BLaER1 treated with 17β-estradiol and CSF1 and Interleukin-3, amounts not matched to agents 10 nM and 100 nM (cell line): ENCODE measurements at regions not wholly inside any gene's neighbourhood (a gene's known extent, or its start where the extent isn't known, plus 50 kb on each side); places are given as distances from the start of the nearest gene placed in this dataset.

Source experiments
- H3K27ac ChIP-seq, 11 experiments: shearing (Covaris generic); formaldehyde crosslinking; 2 replicates each; pipeline ENCODE4 v1.8.1; 2022
- H3K27me3 ChIP-seq, 11 experiments: shearing (Covaris generic); formaldehyde crosslinking; 2 replicates each; pipeline ENCODE4 v1.8.1; 2022
- H3K36me3 ChIP-seq, 11 experiments: shearing (Covaris generic); formaldehyde crosslinking; 2 replicates each; pipeline ENCODE4 v1.8.1; 2022
- H3K4me1 ChIP-seq, 10 experiments: shearing (Covaris generic); formaldehyde crosslinking; 2 replicates each; pipeline ENCODE4 v1.8.1; 2022
- H3K4me2 ChIP-seq, 11 experiments: shearing (Covaris generic); formaldehyde crosslinking; 2 replicates each; pipeline ENCODE4 v1.8.1; 2022
- H3K4me3 ChIP-seq, 10 experiments: shearing (Covaris generic); formaldehyde crosslinking; 2 replicates each; pipeline ENCODE4 v1.8.1; 2022
- H3K9ac ChIP-seq, 11 experiments: shearing (Covaris generic); formaldehyde crosslinking; 2 replicates each; pipeline ENCODE4 v1.8.1; 2022
- H3K9me3 ChIP-seq, 11 experiments: shearing (Covaris generic); formaldehyde crosslinking; replicated peaks in 1 of 11; 2 replicates each; pipeline ENCODE4 v1.8.1; 2022
- H4K20me1 ChIP-seq, 11 experiments: shearing (Covaris generic); formaldehyde crosslinking; 2 replicates each; pipeline ENCODE4 v1.8.1; 2022
- Cebpa-rat ChIP-seq, 11 experiments: shearing (Covaris generic); IDR thresholded peaks; 2 replicates each; pipeline ENCODE4 v1.8.1; 2022

DNA sequence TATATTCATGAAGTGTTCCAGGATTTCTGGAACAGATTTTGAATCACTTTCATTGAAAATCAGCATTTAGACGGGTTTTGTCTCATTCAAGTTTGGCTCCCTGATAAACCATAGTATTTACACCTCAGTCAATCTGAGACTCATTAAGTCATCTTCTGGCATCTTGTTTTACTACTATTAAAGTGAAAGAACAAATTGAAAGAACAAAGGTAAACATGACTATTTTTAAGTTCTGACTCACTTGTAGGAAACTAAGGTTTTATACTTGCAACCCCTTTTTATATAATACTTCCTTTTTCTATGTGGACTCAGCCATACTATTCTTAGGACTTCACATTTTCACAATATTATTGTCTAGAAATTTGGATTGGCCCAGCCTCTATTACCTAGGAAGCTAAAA lies 854.4 kb downstream of the SQOR start:
- no peaks in the 10 kb centered on the region for H3K27me3 ChIP-seq
- no peaks in the 10 kb centered on the region for H3K4me1 ChIP-seq
- no peaks in the 10 kb centered on the region for H4K20me1 ChIP-seq
- TF ChIP-seq Cebpa-rat (IDR thresholded peaks at IDR 0.05): no peak
- no peak overlapping the region for H3K27ac ChIP-seq
- peaks cover 0 to 5% (median 0%) of the 10 kb centered on the region in 11 experiments; a peak in 2 of 22 replicates for H3K9me3 ChIP-seq
- no peak overlapping the region for H3K9ac ChIP-seq
- H3K4me3 ChIP-seq: no peak overlapping the region
- no peak overlapping the region for H3K4me2 ChIP-seq
- no peaks in the 10 kb centered on the region for H3K36me3 ChIP-seq

DNA sequence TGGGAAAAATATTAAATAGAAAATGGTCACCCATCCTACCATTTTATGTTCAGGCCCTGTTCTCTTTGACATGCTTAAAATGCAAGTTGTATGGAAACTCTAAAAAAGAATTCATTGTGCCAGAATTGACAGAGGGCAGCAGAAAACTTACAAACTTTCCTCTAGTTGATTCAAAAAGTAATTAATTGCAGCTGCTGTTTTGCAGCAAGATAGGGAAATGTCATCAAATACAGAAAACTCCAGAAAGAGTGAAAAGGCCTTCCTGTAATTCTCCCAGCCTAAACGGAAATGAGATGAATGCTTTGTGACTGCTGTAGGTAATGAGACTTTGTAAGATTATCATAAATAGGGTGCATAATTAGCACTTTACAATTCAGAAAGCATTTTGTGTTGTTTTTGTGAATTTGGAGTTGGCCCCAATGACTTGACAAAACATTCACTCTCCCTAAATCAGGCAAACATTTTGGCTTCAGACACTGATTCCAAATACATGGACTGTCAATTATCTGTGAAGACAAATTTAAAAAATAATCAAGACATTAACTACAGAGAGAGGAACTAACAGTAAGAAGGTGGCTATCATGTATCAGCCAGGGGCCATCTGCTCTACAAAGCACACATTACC lies 861.8 kb downstream of the SQOR start:
- no peaks in the 10 kb centered on the region for H4K20me1 ChIP-seq
- no peak overlapping the region for H3K9ac ChIP-seq
- TF ChIP-seq Cebpa-rat (IDR thresholded peaks at IDR 0.05): no peak
- H3K36me3 ChIP-seq: no peaks in the 10 kb centered on the region
- H3K27ac ChIP-seq: no peak overlapping the region
- H3K9me3 ChIP-seq: peaks cover 0 to 6% (median 0%) of the 10 kb centered on the region in 11 experiments; a peak in 2 of 22 replicates
- H3K27me3 ChIP-seq: no peaks in the 10 kb centered on the region
- no peaks in the 10 kb centered on the region for H3K4me1 ChIP-seq
- no peak overlapping the region for H3K4me2 ChIP-seq
- H3K4me3 ChIP-seq: no peak overlapping the region

GRCh38 chr15:46502667-46503066 lies 867.8 kb downstream of the SQOR start:
- no peaks in the 10 kb centered on the region for H4K20me1 ChIP-seq
- no peaks in the 10 kb centered on the region for H3K4me1 ChIP-seq
- no peak overlapping the region for H3K27ac ChIP-seq
- no peak for TF ChIP-seq Cebpa-rat (IDR thresholded peaks at IDR 0.05)
- no peaks in the 10 kb centered on the region for H3K36me3 ChIP-seq
- H3K27me3 ChIP-seq: no peaks in the 10 kb centered on the region
- H3K9ac ChIP-seq: no peak overlapping the region
- H3K4me3 ChIP-seq: no peak overlapping the region
- H3K9me3 ChIP-seq: no peaks in the 10 kb centered on the region
- H3K4me2 ChIP-seq: no peak overlapping the region

DNA sequence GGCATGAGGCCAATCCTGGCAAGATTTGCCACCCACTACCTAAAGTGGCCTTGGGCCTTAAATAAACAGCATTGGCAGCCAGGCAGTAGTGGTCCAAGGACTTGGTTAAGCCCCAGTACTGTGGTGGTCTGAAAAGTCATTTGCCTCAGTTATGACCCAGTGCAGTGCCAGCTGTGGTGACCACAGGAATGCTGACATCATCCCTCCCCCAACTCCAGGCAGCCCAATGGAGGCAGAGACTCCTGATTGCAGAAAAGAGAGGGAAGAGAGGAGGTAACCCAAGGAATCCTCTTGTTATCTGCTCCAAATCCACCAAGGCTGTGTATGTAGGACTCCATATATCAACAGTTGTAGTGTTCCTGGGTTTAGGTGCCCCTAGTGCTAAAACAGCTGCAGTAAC lies 883.6 kb downstream of the SQOR start:
- H3K4me3 ChIP-seq: no peak overlapping the region
- H3K9ac ChIP-seq: no peak overlapping the region
- H3K4me1 ChIP-seq: no peaks in the 10 kb centered on the region
- H3K27me3 ChIP-seq: no peaks in the 10 kb centered on the region
- TF ChIP-seq Cebpa-rat (IDR thresholded peaks at IDR 0.05): no peak
- H3K9me3 ChIP-seq: peaks cover 0 to 17% (median 12%) of the 10 kb centered on the region in 11 experiments; a peak in 17 of 22 replicates
- no peaks in the 10 kb centered on the region for H3K36me3 ChIP-seq
- H4K20me1 ChIP-seq: no peaks in the 10 kb centered on the region
- H3K27ac ChIP-seq: no peak overlapping the region
- no peak overlapping the region for H3K4me2 ChIP-seq

DNA sequence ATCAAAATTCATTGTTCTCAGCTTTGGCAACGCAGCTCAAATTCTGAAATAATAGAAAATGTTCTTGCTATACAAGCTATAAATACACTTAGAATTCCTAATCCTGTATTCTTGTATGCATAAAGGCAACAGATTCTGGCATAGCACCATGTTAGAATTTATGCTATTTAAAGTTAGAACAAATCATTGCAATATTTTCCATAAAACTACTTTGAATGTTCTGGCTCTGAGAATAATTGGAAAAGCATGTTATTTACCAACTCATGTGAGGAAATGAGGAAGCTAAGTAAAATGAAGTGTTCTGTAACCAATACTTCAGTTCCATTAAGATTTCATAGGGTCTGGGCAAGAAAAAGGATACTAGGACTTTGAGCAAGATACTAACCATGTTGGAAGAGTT lies 888.9 kb downstream of the SQOR start:
- no peak overlapping the region for H3K9ac ChIP-seq
- H3K36me3 ChIP-seq: no peaks in the 10 kb centered on the region
- H3K9me3 ChIP-seq: no peaks in the 10 kb centered on the region
- H4K20me1 ChIP-seq: no peaks in the 10 kb centered on the region
- no peak overlapping the region for H3K27ac ChIP-seq
- no peak overlapping the region for H3K4me3 ChIP-seq
- no peaks in the 10 kb centered on the region for H3K4me1 ChIP-seq
- H3K27me3 ChIP-seq: no peaks in the 10 kb centered on the region
- no peak for TF ChIP-seq Cebpa-rat (IDR thresholded peaks at IDR 0.05)
- H3K4me2 ChIP-seq: no peak overlapping the region

- H3K4me3 ChIP-seq: no peak overlapping the region
- no peak overlapping the region for H3K4me2 ChIP-seq
- no peaks in the 10 kb centered on the region for H3K27me3 ChIP-seq
- H3K36me3 ChIP-seq: no peaks in the 10 kb centered on the region
- no peak overlapping the region for H3K27ac ChIP-seq
- no peaks in the 10 kb centered on the region for H4K20me1 ChIP-seq
- H3K9me3 ChIP-seq: no peaks in the 10 kb centered on the region
- H3K9ac ChIP-seq: no peak overlapping the region
- H3K4me1 ChIP-seq: no peaks in the 10 kb centered on the region
- no peak for TF ChIP-seq Cebpa-rat (IDR thresholded peaks at IDR 0.05)
These were observed 891.3 kb downstream of the SQOR start for GRCh38 chr15:46525984-46526725.

DNA sequence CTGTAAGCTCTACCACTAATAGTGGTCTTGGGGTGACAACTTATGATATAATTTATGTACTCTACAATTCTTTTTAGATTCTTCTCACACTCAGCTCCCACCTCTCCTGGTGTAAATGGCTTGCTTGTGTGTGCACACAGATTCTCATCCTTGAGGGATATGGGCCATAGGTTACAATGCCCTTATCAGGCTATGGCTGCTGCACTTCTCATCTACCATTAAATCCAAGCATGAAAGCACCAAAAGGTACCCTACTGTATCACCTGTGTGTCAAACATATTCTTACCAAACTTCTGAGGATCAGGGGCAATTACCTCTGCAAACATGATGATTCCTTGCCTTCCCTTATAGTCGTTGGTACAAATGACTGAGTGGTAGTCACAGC lies 891.9 kb downstream of the SQOR start:
- no peaks in the 10 kb centered on the region for H3K9me3 ChIP-seq
- no peak overlapping the region for H3K27ac ChIP-seq
- H3K4me1 ChIP-seq: no peaks in the 10 kb centered on the region
- no peaks in the 10 kb centered on the region for H4K20me1 ChIP-seq
- no peak overlapping the region for H3K4me3 ChIP-seq
- H3K9ac ChIP-seq: no peak overlapping the region
- no peak overlapping the region for H3K4me2 ChIP-seq
- no peak for TF ChIP-seq Cebpa-rat (IDR thresholded peaks at IDR 0.05)
- H3K36me3 ChIP-seq: no peaks in the 10 kb centered on the region
- H3K27me3 ChIP-seq: no peaks in the 10 kb centered on the region

GRCh38 chr15:46543626-46544025 lies 908.8 kb downstream of the SQOR start:
- Histone ChIP-seq H3K27me3 (no peaks in the 10 kb centered on the region), H3K9ac (no peak overlapping the region), H3K4me1 (no peaks in the 10 kb centered on the region), H3K9me3 (peaks cover 0 to 5% (median 0%) of the 10 kb centered on the region in 11 experiments; a peak in 1 of 22 replicates), H3K4me3 (no peak overlapping the region), H3K36me3 (no peaks in the 10 kb centered on the region), H3K4me2 (no peak overlapping the region), H4K20me1 (no peaks in the 10 kb centered on the region), H3K27ac (no peak overlapping the region)
- TF ChIP-seq Cebpa-rat (IDR thresholded peaks at IDR 0.05): no peak

- no peaks in the 10 kb centered on the region for H3K27me3 ChIP-seq
- H3K9ac ChIP-seq: no peak overlapping the region
These were observed 914.2 kb downstream of the SQOR start for GRCh38 chr15:46548989-46549388.

DNA sequence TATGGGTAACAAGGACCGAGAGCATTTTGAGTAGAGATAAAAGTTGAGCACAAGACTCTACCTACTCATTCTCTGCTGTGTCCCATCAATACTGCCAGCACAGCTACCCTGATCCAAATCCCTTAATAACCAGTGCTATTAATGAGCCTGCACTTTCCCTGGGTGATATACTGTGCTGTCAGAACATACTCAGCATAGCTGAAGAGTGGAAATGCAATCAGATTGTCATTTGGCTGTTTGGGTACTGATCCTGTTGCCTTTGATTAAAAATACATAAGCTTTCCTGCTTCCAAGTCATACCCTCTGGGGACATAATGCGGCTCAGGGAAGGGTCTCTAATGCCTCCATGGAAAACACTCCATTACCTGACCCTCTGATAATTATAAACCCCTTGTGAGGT lies 917.5 kb downstream of the SQOR start:
- Histone ChIP-seq H4K20me1 (no peaks in the 10 kb centered on the region), H3K27me3 (no peaks in the 10 kb centered on the region), H3K4me1 (no peaks in the 10 kb centered on the region), H3K9ac (no peak overlapping the region), H3K36me3 (no peaks in the 10 kb centered on the region), H3K4me2 (no peak overlapping the region), H3K4me3 (no peak overlapping the region), H3K9me3 (peaks cover 0 to 6% (median 0%) of the 10 kb centered on the region in 11 experiments; a peak in 1 of 22 replicates), H3K27ac (no peak overlapping the region)
- no peak for TF ChIP-seq Cebpa-rat (IDR thresholded peaks at IDR 0.05)

More at GRCh38 chr15:46548989-46549388, 914.2 kb downstream of the SQOR start:
- Histone ChIP-seq H3K27ac (no peak overlapping the region), H4K20me1 (no peaks in the 10 kb centered on the region), H3K36me3 (no peaks in the 10 kb centered on the region), H3K4me1 (no peaks in the 10 kb centered on the region), H3K4me2 (no peak overlapping the region), H3K9me3 (0 out of 22 replicates have a peak, but pooled peaks cover 0 to 4% (median 0%) of the 10 kb centered on the region in 11 experiments), H3K4me3 (no peak overlapping the region)
- no peak for TF ChIP-seq Cebpa-rat (IDR thresholded peaks at IDR 0.05)
